ENCODE measurements at regions not wholly inside any gene's neighbourhood (a gene's known extent, or its start where the extent isn't known, plus 50 kb on each side); places are given as distances from the start of the nearest gene placed in this dataset.

DNA sequence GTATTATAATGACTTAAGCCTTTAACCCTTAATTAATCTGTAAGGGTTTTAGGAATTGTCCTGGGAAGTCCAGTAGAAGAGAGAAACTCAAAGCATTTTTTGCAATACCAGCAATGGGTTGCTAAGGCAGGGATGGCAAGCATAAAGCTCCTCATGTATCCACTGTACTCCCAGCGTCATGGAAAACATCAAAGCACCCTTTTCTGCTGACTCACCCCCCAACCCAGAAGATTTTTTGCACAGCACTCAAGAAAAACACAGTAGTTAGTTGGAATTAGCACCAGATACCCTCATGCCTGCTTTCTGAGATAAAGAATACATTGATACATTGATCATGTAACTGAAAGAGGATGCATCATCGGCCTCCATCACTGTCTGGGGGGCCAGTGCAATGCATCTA, 199.1 kb upstream of the CNOT2 start:
- Histone ChIP-seq H3K27me3 (ENCODE audit: insufficient read depth, low read length, poor library complexity) (no peaks in the 10 kb centered on the region), H3K4me2 (ENCODE audit: insufficient read depth, low read length) (no peak overlapping the region), H3K27ac (ENCODE audit: low read length) (no peak overlapping the region), H3K4me1 (ENCODE audit: insufficient read depth, low read length) (no peaks in the 10 kb centered on the region), H2AFZ (ENCODE audit: low read depth, low read length) (no peak overlapping the region), H3K79me2 (ENCODE audit: insufficient read depth, low read length) (no peaks in the 10 kb centered on the region), H3K9me3 (ENCODE audit: insufficient read depth, low read length, severe bottlenecking) (no peaks in the 10 kb centered on the region), H3K4me3 (ENCODE audit: low read depth in 1 of 2, low read length in 2 of 2) (no peak overlapping the region), H3K36me3 (ENCODE audit: insufficient read depth, low read length) (no peaks in the 10 kb centered on the region), H3K9ac (ENCODE audit: low read depth, low read length) (no peak overlapping the region), H4K20me1 (ENCODE audit: insufficient read depth, low read length) (no peaks in the 10 kb centered on the region)
- DNase-seq, result no peak
- ATAC-seq (ENCODE audit: insufficient read depth, low read depth), result no peak
- TF ChIP-seq, protein P1, sequence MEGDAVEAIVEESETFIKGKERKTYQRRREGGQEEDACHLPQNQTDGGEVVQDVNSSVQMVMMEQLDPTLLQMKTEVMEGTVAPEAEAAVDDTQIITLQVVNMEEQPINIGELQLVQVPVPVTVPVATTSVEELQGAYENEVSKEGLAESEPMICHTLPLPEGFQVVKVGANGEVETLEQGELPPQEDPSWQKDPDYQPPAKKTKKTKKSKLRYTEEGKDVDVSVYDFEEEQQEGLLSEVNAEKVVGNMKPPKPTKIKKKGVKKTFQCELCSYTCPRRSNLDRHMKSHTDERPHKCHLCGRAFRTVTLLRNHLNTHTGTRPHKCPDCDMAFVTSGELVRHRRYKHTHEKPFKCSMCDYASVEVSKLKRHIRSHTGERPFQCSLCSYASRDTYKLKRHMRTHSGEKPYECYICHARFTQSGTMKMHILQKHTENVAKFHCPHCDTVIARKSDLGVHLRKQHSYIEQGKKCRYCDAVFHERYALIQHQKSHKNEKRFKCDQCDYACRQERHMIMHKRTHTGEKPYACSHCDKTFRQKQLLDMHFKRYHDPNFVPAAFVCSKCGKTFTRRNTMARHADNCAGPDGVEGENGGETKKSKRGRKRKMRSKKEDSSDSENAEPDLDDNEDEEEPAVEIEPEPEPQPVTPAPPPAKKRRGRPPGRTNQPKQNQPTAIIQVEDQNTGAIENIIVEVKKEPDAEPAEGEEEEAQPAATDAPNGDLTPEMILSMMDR (IDR thresholded peaks at IDR 0.05; ENCODE audit: borderline replicate concordance, extremely low read depth, low read length, poor library complexity, severe bottlenecking), result no peak
- TF ChIP-seq EZH2 (IDR thresholded peaks at IDR 0.05; ENCODE audit: borderline replicate concordance, low read depth, low read length, severe bottlenecking), result no peak

DNA sequence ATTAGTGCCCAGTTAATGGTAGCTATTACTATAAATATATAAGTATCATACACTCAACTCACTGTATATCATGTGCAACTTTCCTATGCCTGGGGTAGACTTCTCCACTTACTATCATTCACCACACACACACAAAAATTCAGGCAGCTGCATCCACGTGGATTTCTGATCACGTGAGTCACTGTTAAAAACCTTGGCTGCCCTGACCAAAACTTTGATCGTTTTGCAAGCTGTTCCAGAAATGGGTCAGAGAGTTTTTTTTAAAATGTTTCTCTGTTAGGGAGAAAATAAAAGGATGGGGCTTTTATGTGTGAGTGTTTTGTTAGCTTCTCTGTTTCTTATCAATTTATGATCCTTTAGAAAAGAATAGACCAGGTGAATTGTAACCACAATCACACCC, 198.2 kb upstream of the CNOT2 start:
- H3K4me3 ChIP-seq (ENCODE audit: low read depth in 1 of 2, low read length in 2 of 2), result no peak overlapping the region

DNA sequence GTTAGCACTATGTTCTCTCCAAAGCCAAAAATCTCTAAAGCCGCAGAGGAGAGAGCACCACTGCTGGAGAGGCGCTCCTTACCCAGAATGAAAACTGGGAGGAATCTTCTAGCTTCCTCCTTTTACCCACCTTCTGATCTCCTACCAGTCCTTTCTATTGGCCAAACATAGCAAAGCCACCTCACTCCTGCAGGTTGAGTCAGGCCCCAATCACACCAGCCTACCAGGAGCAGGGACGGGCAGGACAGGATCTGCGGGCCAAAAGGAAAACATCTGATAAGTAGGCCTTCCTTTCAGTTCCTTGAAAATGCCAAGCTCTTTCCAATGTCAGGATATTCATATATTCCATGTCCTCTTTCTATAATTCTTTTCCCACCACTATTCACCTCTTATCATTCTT, 197.7 kb upstream of the CNOT2 start:
- Histone ChIP-seq H3K4me3 (ENCODE audit: low read depth in 1 of 2, low read length in 2 of 2) (no peak overlapping the region), H3K79me2 (ENCODE audit: insufficient read depth, low read length) (no peaks in the 10 kb centered on the region), H3K27ac (ENCODE audit: low read length) (no peak overlapping the region), H4K20me1 (ENCODE audit: insufficient read depth, low read length) (no peaks in the 10 kb centered on the region), H3K36me3 (ENCODE audit: insufficient read depth, low read length) (no peaks in the 10 kb centered on the region), H3K4me1 (ENCODE audit: insufficient read depth, low read length) (no peaks in the 10 kb centered on the region), H3K27me3 (ENCODE audit: insufficient read depth, low read length, poor library complexity) (no peaks in the 10 kb centered on the region), H3K9ac (ENCODE audit: low read depth, low read length) (no peak overlapping the region), H2AFZ (ENCODE audit: low read depth, low read length) (no peak overlapping the region), H3K9me3 (ENCODE audit: insufficient read depth, low read length, severe bottlenecking) (no peaks in the 10 kb centered on the region), H3K4me2 (ENCODE audit: insufficient read depth, low read length) (no peak overlapping the region)
- TF ChIP-seq, protein P1 (IDR thresholded peaks at IDR 0.05; ENCODE audit: borderline replicate concordance, extremely low read depth, low read length, poor library complexity, severe bottlenecking), result no peak
- TF ChIP-seq EZH2 (IDR thresholded peaks at IDR 0.05; ENCODE audit: borderline replicate concordance, low read depth, low read length, severe bottlenecking), result no peak
- ATAC-seq (ENCODE audit: insufficient read depth, low read depth) (no peak), DNase-seq (no peak)

More for the DNA sequence above, 198.2 kb upstream of the CNOT2 start:
- no peak overlapping the region for H3K27ac ChIP-seq (ENCODE audit: low read length)
- no peaks in the 10 kb centered on the region for H3K79me2 ChIP-seq (ENCODE audit: insufficient read depth, low read length)
- no peaks in the 10 kb centered on the region for H3K9me3 ChIP-seq (ENCODE audit: insufficient read depth, low read length, severe bottlenecking)
- H3K4me2 ChIP-seq (ENCODE audit: insufficient read depth, low read length), result no peak overlapping the region
- H3K9ac ChIP-seq (ENCODE audit: low read depth, low read length), result no peak overlapping the region
- no peaks in the 10 kb centered on the region for H3K27me3 ChIP-seq (ENCODE audit: insufficient read depth, low read length, poor library complexity)
- ATAC-seq (ENCODE audit: insufficient read depth, low read depth) (no peak), DNase-seq (no peak)
- H4K20me1 ChIP-seq (ENCODE audit: insufficient read depth, low read length), result no peaks in the 10 kb centered on the region
- no peaks in the 10 kb centered on the region for H3K36me3 ChIP-seq (ENCODE audit: insufficient read depth, low read length)
- TF ChIP-seq, protein P1 (IDR thresholded peaks at IDR 0.05; ENCODE audit: borderline replicate concordance, extremely low read depth, low read length, poor library complexity, severe bottlenecking), result no peak
- no peak for TF ChIP-seq EZH2 (IDR thresholded peaks at IDR 0.05; ENCODE audit: borderline replicate concordance, low read depth, low read length, severe bottlenecking)
- H3K4me1 ChIP-seq (ENCODE audit: insufficient read depth, low read length), result no peaks in the 10 kb centered on the region
- H2AFZ ChIP-seq (ENCODE audit: low read depth, low read length), result no peak overlapping the region

Data from DND-41 (cell line).